NAMALWA (cell line): ENCODE measurements at regions not wholly inside any gene's neighbourhood (a gene's known extent, or its start where the extent isn't known, plus 50 kb on each side); places are given as distances from the start of the nearest gene placed in this dataset.
A peak's percentile ranks its signal among the peaks of the same experiment; 100 is the strongest.

Experiments
- DNase-seq: peaks from one replicate; pipeline ENCODE4 v3.0.0-alpha.2; 2015; ENCODE audit warnings: low spot score

- DNase-seq = no peak
These were observed 231.3 kb downstream of the C1orf94 start for GRCh38 chr1:34408011-34408410.

GRCh38 chr1:34409689-34410229 lies 233.1 kb downstream of the C1orf94 start:
- no peak for DNase-seq

DNA sequence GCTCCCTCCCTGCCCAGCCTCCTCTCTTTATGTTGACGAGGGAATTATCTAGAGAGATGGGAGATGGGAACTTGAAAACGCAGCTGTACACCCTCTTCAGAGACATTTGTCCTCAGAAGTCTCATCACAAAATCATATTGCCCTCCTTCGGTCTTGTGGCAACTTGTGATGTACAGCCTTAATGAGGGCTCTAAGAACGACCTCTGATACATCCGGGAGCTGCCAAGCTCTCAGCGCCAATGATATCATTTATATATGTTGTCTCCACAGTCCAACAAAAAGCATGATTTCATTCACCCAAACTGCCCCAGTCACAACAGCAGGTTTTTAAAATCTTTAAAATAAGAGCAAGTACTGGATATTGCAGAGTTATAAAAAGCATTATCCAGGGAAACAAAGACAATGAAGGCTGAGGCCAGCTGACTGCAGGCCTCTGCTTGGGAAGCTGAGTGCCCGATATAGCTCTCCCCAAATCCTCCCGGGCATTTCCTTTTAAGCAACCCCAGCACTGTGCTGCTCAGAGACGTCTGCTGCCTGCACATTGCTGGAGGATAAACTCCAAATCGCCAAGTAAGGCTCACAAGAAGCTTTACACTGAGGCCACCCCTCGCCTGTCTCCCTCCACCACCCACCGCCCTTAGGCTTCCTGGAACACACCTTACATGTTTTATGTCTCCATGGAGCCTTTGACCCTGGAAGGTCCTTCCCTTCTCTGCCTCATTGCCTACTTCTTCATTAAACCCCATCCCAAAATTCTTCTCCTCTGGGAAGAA lies 236.1 kb downstream of the C1orf94 start:
- DNase-seq = no peak

DNA sequence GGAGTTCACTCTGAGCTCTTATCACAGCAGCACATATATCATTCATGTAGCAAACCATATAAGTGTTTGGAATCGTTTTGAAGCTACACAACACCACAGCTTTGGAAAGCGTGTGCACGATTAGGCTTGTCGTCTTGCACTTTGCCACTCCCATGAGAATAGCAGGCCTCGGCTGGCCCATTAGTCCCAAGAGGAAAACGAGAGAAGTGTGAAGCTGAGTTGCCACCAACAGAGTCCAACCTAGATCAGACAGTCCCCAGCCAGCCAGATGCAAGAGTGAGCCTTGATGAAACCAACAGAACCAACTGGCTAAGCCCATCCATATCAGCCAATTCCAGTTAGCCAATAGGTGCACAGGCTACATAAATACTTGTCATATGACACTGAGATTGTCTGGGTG lies 238.4 kb downstream of the C1orf94 start:
- no peak for DNase-seq

DNA sequence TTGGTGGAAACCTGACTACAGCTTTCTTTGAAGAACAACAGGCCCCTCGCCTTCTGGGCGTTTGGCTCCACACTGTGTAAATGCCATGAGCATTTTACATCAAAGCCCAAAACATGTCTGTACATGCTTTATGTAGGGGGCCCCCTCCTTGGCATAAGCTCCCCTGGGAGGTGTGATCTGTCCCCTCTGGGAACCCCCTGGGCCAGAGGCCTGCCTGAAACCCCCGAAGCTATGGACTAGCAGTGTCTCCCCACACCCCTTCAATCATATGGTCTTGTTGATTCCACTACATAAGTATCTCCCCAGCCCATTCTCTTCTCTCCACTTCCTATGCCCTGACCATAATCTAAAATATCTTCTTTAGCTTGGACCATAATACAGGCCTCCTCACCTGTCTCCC lies 241.5 kb downstream of the C1orf94 start:
- DNase-seq = no peak

DNA sequence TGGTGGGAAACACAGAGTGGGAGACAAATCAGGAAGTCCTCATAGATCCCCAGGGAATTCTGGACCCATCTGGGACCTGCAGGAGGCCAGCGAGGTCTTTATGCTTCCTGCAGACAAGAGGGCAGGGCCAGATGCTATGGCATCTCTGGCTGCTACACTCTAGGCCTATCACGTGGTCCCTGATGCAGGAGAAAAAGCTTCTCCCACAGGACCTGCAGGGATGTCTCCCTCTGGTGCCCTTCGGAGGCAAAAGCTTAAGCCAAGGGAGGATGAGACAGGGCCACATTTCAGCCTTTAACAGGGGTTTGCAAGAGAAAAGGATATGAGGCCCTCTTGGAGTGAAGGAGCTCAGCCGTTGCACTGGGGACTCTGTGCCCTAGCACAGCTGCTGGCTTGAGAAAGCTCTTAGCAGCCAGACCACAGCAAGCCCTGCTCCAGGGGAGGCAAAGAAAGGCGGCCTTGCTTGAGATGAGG lies 243.0 kb downstream of the C1orf94 start:
- no peak for DNase-seq

DNA sequence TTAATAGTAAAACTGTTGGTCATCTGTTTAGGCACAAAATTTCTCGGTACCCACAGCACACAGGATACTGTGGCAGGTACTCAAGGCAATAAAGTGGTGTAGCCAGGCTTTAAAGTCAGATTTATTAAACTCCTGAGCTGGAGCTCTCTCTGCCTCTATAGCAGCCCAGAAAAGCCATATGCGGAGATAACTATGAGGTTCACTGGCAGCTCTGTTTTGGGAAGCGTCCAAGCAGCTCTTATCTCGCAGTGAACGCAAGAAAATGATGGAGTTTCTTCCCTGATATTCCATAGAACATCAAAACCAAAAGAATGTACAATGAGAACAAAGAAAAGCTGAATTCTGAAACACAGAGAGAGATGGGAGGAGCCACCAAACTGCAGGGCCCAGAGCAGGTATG lies 248.3 kb downstream of the C1orf94 start:
- DNase-seq = no peak

DNA sequence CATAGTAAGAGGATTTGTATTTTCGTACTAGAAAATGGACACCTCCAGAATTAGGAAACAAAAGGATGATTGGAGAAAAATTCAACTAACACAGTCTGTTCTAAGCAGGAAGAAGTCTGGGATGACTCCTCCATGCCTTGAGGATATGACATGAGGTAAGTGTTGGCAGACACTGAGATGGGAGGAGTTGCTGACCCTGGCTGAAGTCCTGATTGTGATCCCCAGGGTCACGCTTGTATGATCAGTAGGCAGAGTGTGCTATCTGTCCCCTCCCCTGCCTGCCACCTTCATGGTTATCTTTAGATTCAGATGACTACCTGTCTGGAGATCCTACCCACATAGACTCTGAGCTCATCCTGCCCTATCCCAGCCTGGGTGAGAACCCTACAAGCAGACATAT lies 249.1 kb downstream of the C1orf94 start:
- no peak for DNase-seq

GRCh38 chr1:34426325-34426896 lies 249.7 kb downstream of the C1orf94 start:
- DNase-seq = no peak

DNA sequence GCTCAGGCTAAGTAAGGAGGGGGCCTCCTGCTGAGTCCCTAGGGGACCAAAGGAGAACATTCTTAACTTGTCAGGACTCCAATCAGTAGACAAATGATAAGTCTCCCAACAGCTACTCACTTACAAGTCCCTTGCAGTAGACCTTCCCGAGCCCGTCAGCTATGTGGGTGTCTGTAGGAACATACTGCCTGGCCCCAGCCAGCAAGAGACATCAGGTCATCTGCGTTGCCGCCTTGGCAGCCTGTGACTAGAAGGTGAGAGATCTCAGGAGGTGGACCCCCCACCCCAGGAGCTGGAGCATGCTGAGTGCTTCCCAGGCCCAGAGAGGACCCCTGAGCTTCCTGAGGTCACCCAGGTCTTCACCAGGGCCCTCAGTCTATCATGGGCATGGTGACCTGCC lies 250.5 kb downstream of the C1orf94 start:
- DNase-seq = no peak

- DNase-seq = no peak
These were observed 256.4 kb downstream of the C1orf94 start for GRCh38 chr1:34433099-34433498.

GRCh38 chr1:34436836-34437235 lies 260.1 kb downstream of the C1orf94 start:
- no peak for DNase-seq

- DNase-seq = no peak
These were observed 264.8 kb downstream of the C1orf94 start for GRCh38 chr1:34441259-34442069.

- DNase-seq = no peak
These were observed 267.8 kb downstream of the C1orf94 start for GRCh38 chr1:34444516-34444915.

- DNase-seq = no peak
These were observed 273.6 kb downstream of the C1orf94 start for GRCh38 chr1:34450325-34450724.

DNA sequence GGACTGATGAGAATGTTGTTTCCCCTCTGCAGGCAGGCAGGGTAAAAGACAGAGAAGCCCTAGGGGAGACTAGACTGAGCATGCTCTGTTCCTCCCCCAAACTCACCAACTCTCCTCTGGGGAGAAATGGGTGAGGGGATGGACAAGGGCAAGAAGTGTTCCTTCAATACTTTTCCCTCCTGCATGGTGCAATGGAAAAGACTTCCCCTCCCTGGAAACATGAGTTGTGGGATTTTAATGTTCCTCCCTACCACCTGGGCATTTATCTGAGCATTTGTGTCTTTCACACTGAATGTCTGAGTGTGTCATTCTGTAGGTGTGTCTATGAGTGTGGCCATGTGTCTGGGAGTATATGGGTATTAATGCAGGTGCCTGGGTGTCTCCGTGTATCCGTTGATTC lies 275.7 kb downstream of the C1orf94 start:
- DNase-seq = no peak

- no peak for DNase-seq
These were observed 278.4 kb downstream of the C1orf94 start for GRCh38 chr1:34455121-34455520.

- DNase-seq = peak; percentile 68
These were observed 283.5 kb downstream of the C1orf94 start for GRCh38 chr1:34460193-34460592.

DNA sequence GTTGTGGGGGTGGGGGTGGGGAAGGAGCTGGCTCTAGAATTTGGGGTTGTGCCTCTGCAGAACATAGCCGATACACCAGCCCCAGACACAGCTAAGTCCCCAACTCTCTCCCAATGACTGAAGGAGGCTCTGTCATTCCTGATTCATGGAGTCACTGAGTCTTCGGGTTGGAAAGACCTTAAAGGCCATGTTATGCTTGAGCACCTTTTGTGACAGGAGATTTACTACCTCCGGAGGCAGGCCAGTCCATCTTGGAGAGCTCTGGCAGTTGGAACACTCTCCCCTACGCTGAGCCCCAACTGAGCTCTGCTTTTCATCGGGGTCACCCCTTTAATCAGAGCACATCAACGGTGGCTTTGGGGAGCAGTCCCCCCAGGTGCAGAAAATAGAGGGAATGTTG lies 284.4 kb upstream of the GJB5 start:
- DNase-seq = no peak

GRCh38 chr1:34474566-34474965 lies 280.3 kb upstream of the GJB5 start:
- no peak for DNase-seq

DNA sequence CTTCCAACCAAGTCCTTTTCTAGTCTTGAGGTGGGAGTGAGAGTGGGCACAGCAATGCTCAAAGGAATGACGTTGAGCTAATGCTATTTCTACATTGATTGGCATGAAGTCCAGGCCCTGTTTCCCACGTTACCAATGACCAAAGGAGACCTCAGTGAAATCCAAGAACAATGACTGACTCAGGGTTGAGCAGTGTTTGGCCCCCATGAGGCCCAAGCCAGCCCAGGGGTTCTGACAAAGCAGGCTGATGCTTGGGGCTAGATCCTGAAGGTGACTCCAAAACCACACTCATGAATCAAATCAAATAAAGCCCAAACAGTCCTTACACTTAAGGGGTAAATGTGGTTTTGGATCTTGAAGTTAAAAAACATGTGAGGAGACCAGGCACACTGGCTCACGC lies 278.5 kb upstream of the GJB5 start:
- no peak for DNase-seq

- DNase-seq = no peak
These were observed 277.2 kb upstream of the GJB5 start for GRCh38 chr1:34477632-34478141.
